ENCODE measurements at regions not wholly inside any gene's neighbourhood (a gene's known extent, or its start where the extent isn't known, plus 50 kb on each side); places are given as distances from the start of the nearest gene placed in this dataset.

- Histone ChIP-seq H3K27ac (no peak overlapping the region), H3K4me3 (no peak overlapping the region), H3K36me3 (replicated peaks in 1 of 2) (no peaks in the 10 kb centered on the region), H3K4me1 (replicated peaks in 1 of 2) (no peaks in the 10 kb centered on the region), H3K9me3 (replicated peaks in 1 of 3) (no peaks in the 10 kb centered on the region), H3K27me3 (no peaks in the 10 kb centered on the region)
- WGBS, 4 donors: 76 to 92% (median 81%) methylated on average over 3 of the region's 3 CpGs
- no peak for TF ChIP-seq POLR2A (IDR thresholded peaks at IDR 0.05)
- TF ChIP-seq, protein P1, sequence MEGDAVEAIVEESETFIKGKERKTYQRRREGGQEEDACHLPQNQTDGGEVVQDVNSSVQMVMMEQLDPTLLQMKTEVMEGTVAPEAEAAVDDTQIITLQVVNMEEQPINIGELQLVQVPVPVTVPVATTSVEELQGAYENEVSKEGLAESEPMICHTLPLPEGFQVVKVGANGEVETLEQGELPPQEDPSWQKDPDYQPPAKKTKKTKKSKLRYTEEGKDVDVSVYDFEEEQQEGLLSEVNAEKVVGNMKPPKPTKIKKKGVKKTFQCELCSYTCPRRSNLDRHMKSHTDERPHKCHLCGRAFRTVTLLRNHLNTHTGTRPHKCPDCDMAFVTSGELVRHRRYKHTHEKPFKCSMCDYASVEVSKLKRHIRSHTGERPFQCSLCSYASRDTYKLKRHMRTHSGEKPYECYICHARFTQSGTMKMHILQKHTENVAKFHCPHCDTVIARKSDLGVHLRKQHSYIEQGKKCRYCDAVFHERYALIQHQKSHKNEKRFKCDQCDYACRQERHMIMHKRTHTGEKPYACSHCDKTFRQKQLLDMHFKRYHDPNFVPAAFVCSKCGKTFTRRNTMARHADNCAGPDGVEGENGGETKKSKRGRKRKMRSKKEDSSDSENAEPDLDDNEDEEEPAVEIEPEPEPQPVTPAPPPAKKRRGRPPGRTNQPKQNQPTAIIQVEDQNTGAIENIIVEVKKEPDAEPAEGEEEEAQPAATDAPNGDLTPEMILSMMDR (IDR thresholded peaks at IDR 0.05): no peak
- intact Hi-C loops (cut with DNase I): no loop called here
- no peak for DNase-seq
Measured at GRCh38 chr5:158492841-158493242, 606.9 kb downstream of the EBF1 start.

DNA sequence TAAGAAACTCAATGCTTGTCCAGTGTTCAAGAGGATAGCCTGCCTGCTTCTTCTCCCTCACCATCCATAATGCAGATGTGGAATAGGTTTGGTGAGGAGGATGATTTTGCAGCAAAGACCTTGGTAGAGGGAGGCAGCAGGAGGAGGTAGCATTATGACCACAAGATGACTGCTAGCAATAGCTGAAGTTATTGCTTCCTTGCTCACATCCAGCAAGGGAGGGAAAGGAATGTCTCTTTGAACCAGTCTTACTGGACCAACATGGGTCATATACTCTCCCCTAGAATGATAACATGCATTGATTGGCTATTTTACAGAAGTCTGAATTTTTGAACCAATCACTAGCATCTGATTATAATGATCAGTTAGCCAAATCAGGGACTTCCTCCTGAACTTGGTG lies 607.6 kb downstream of the EBF1 start:
- intact Hi-C loops (cut with DNase I): no loop called here

GRCh38 chr5:158487664-158488063 lies 612.1 kb downstream of the EBF1 start:
- intact Hi-C loops (cut with DNase I): no loop called here
- H3K27ac ChIP-seq: no peak overlapping the region
- no peak for DNase-seq
- H3K4me3 ChIP-seq: no peak overlapping the region
- TF ChIP-seq POLR2A (IDR thresholded peaks at IDR 0.05): no peak
- TF ChIP-seq, protein P1 (IDR thresholded peaks at IDR 0.05): no peak
- no peaks in the 10 kb centered on the region for H3K9me3 ChIP-seq (replicated peaks in 1 of 3)
- H3K4me1 ChIP-seq (replicated peaks in 1 of 2): peaks cover 0 to 13% of the 10 kb centered on the region in 2 donors
- no peaks in the 10 kb centered on the region for H3K36me3 ChIP-seq (replicated peaks in 1 of 2)
- WGBS, 4 donors: 33 to 55% (median 37%) methylated on average over 1 of the region's 1 CpG
- no peaks in the 10 kb centered on the region for H3K27me3 ChIP-seq

More for the DNA sequence above, 607.6 kb downstream of the EBF1 start:
- Histone ChIP-seq H3K4me1 (replicated peaks in 1 of 2) (no peaks in the 10 kb centered on the region), H3K36me3 (replicated peaks in 1 of 2) (no peaks in the 10 kb centered on the region), H3K27ac (no peak overlapping the region), H3K27me3 (no peaks in the 10 kb centered on the region), H3K9me3 (replicated peaks in 1 of 3) (no peaks in the 10 kb centered on the region), H3K4me3 (no peak overlapping the region)
- no peak for DNase-seq
- no peak for TF ChIP-seq POLR2A (IDR thresholded peaks at IDR 0.05)
- TF ChIP-seq, protein P1 (IDR thresholded peaks at IDR 0.05): no peak

GRCh38 chr5:158487156-158487555 lies 612.6 kb downstream of the EBF1 start:
- H3K27me3 ChIP-seq: no peaks in the 10 kb centered on the region
- DNase-seq: no peak
- H3K4me3 ChIP-seq: no peak overlapping the region
- no peaks in the 10 kb centered on the region for H3K36me3 ChIP-seq (replicated peaks in 1 of 2)
- intact Hi-C loops (cut with DNase I): no loop called here
- TF ChIP-seq, protein P1 (IDR thresholded peaks at IDR 0.05): no peak
- no peak for TF ChIP-seq POLR2A (IDR thresholded peaks at IDR 0.05)
- WGBS, 4 donors: 56 to 67% (median 61%) methylated on average over 1 of the region's 1 CpG
- peaks cover 0 to 13% of the 10 kb centered on the region in 2 donors for H3K4me1 ChIP-seq (replicated peaks in 1 of 2)
- no peaks in the 10 kb centered on the region for H3K9me3 ChIP-seq (replicated peaks in 1 of 3)
- no peak overlapping the region for H3K27ac ChIP-seq

All from adrenal gland (tissue), 9 donors.